ENCODE measurements at regions not wholly inside any gene's neighbourhood (a gene's known extent, or its start where the extent isn't known, plus 50 kb on each side); places are given as distances from the start of the nearest gene placed in this dataset.

GRCh38 chr3:166993015-166993630, 387.0 kb downstream of the ZBBX start:
- ATAC-seq (no peak), DNase-seq (ENCODE audit: low spot score) (no peak), FAIRE-seq (no peak)
- in situ Hi-C loops (cut with HindIII; ENCODE audit: extremely low pct_ligation_motif_present, low pct_unique_long_range_greater_than_20kb) (no loop called here), intact Hi-C loops (cut with micrococcal nuclease; ENCODE audit: unreplicated experiment) (no loop called here)
- TF ChIP-seq KIAA2018 (CRISPR knock-in tag; IDR thresholded peaks at IDR 0.05; ENCODE audit: borderline replicate concordance): no peak
- TF ChIP-seq KDM5B (CRISPR knock-in tag; IDR thresholded peaks at IDR 0.05; ENCODE audit: borderline replicate concordance): no peak
- TF ChIP-seq NFKB2 (CRISPR knock-in tag; IDR thresholded peaks at IDR 0.05; ENCODE audit: borderline replicate concordance): no peak
- TF ChIP-seq ARNT (IDR thresholded peaks at IDR 0.05): no peak
- TF ChIP-seq TBL1XR1 (IDR thresholded peaks at IDR 0.05; ENCODE audit: borderline replicate concordance, low read length, partially characterized antibody): no peak
- no peak for TF ChIP-seq ZNF232 (CRISPR knock-in tag; IDR thresholded peaks at IDR 0.05; ENCODE audit: borderline replicate concordance)
- TF ChIP-seq ELF4 (CRISPR knock-in tag; IDR thresholded peaks at IDR 0.05; ENCODE audit: borderline replicate concordance): no peak
- TF ChIP-seq SNAI1 (CRISPR knock-in tag; IDR thresholded peaks at IDR 0.05; ENCODE audit: borderline replicate concordance): no peak
- TF ChIP-seq KAT2B (IDR thresholded peaks at IDR 0.05; ENCODE audit: borderline replicate concordance, low read depth, low read length): no peak
- no peak for TF ChIP-seq PRMT3 (CRISPR knock-in tag; IDR thresholded peaks at IDR 0.05; ENCODE audit: borderline replicate concordance, low read depth)
- no peak for TF ChIP-seq IRX3 (CRISPR knock-in tag; IDR thresholded peaks at IDR 0.05; ENCODE audit: borderline replicate concordance, low read depth)
- TF ChIP-seq YEATS2 (CRISPR knock-in tag; IDR thresholded peaks at IDR 0.05; ENCODE audit: borderline replicate concordance): no peak
- no peak for TF ChIP-seq GABPA (IDR thresholded peaks at IDR 0.05; ENCODE audit: low read depth, low read length)
- no peak for TF ChIP-seq GABPA (CRISPR knock-in tag; IDR thresholded peaks at IDR 0.05; ENCODE audit: low read depth)
- TF ChIP-seq LRRFIP1 (CRISPR knock-in tag; conservative IDR thresholded peaks at IDR 0.05): no peak
- TF ChIP-seq ZFP37 (CRISPR knock-in tag; IDR thresholded peaks at IDR 0.05; ENCODE audit: borderline replicate concordance): no peak
- no peaks in the 10 kb centered on the region for H3K4me1 ChIP-seq (ENCODE audit: insufficient read depth, low read length)
- H3K4me3 ChIP-seq (replicated peaks in 1 of 3; ENCODE audit: insufficient read depth in 1 of 3, low read depth in 2 of 3, low read length in 3 of 3): no peak overlapping the region
- ChIA-PET POLR2A (no interaction called here), CTCF (ENCODE audit: low intra/inter-chr PET ratio, low total read pairs) (no interaction called here)
- H3K9me3 ChIP-seq (ENCODE audit: low read length): no peaks in the 10 kb centered on the region
- H3K4me2 ChIP-seq (ENCODE audit: low read depth, low read length): no peak overlapping the region
- H3K27me3 ChIP-seq (ENCODE audit: control insufficient read depth in 1 of 2, insufficient read depth in 2 of 2, low read length in 2 of 2): no peaks in the 10 kb centered on the region
- WGBS (ENCODE audit: low lambda C conversion rate): 34% methylated on average over 2 of the region's 2 CpGs
- no peaks in the 10 kb centered on the region for H3K36me3 ChIP-seq (replicated peaks in 1 of 2; ENCODE audit: control insufficient read depth in 1 of 2, insufficient read depth in 2 of 2, low read length in 2 of 2)
- no peak overlapping the region for H3K9ac ChIP-seq (ENCODE audit: insufficient read depth, low read depth, low read length)
- BruUV-seq (replicated peaks): no TSS peak
- H2AFZ ChIP-seq (ENCODE audit: low read length): no peak overlapping the region
- H4K20me1 ChIP-seq (ENCODE audit: insufficient read depth, low read length): no peaks in the 10 kb centered on the region
- H3K79me2 ChIP-seq (ENCODE audit: insufficient read depth, low read length): no peaks in the 10 kb centered on the region
- H3K27ac ChIP-seq (ENCODE audit: extremely low read length, insufficient read depth, low read length): no peak overlapping the region

Data from HepG2 (cell line).